ENCODE measurements at regions not wholly inside any gene's neighbourhood (a gene's known extent, or its start where the extent isn't known, plus 50 kb on each side); places are given as distances from the start of the nearest gene placed in this dataset.
"Not testable (repeated sequence)": the region's sequence is repeated elsewhere in the genome, so short reads cannot be mapped to it uniquely, and the experiment has no call there.

- no peak for DNase-seq
Observed at GRCh38 chr3:25957026-25957425, 167.1 kb downstream of the OXSM start.

- no peak for DNase-seq
Observed at GRCh38 chr3:25960776-25961175, 170.9 kb downstream of the OXSM start.

GRCh38 chr3:25962255-25962654 lies 172.4 kb downstream of the OXSM start:
- no peak for DNase-seq

- DNase-seq = no peak
Observed at GRCh38 chr3:25964141-25964540, 174.3 kb downstream of the OXSM start.

- DNase-seq = no peak
Observed at GRCh38 chr3:25967385-25967784, 177.5 kb downstream of the OXSM start.

GRCh38 chr3:25971736-25972135 lies 181.8 kb downstream of the OXSM start:
- DNase-seq = no peak

- no peak for DNase-seq
Observed at GRCh38 chr3:25973122-25973521, 183.2 kb downstream of the OXSM start.

- no peak for DNase-seq
Observed at GRCh38 chr3:25982756-25983155, 192.9 kb downstream of the OXSM start.

- no peak for DNase-seq
Observed at GRCh38 chr3:25985621-25986020, 195.7 kb downstream of the OXSM start.

- no peak for DNase-seq
Observed at GRCh38 chr3:25992606-25993005, 202.7 kb downstream of the OXSM start.

- DNase-seq = no peak
Observed at GRCh38 chr3:26004172-26004571, 214.3 kb downstream of the OXSM start.

- no peak for DNase-seq
Observed at GRCh38 chr3:26011276-26011675, 221.4 kb downstream of the OXSM start.

- DNase-seq = no peak
Observed at GRCh38 chr3:26012241-26012745, 222.4 kb downstream of the OXSM start.

GRCh38 chr3:26015752-26016151 lies 225.9 kb downstream of the OXSM start:
- DNase-seq = no peak

GRCh38 chr3:26018889-26019288 lies 229.0 kb downstream of the OXSM start:
- DNase-seq = no peak

GRCh38 chr3:26024206-26024605 lies 234.3 kb downstream of the OXSM start:
- not testable (repeated sequence) for DNase-seq

GRCh38 chr3:26029321-26029720 lies 239.4 kb downstream of the OXSM start:
- DNase-seq = no peak

- DNase-seq = not testable (repeated sequence)
Observed at GRCh38 chr3:26042126-26042525, 252.2 kb downstream of the OXSM start.

- DNase-seq = no peak
Observed at GRCh38 chr3:26049951-26050350, 260.1 kb downstream of the OXSM start.

GRCh38 chr3:26050776-26051175 lies 260.9 kb downstream of the OXSM start:
- DNase-seq = no peak

GRCh38 chr3:26058901-26059321 lies 269.0 kb downstream of the OXSM start:
- no peak for DNase-seq

GRCh38 chr3:26061947-26062346 lies 272.1 kb downstream of the OXSM start:
- no peak for DNase-seq

- DNase-seq = no peak
Observed at GRCh38 chr3:26064297-26064696, 274.4 kb downstream of the OXSM start.

GRCh38 chr3:26068890-26069289 lies 279.0 kb downstream of the OXSM start:
- no peak for DNase-seq

- no peak for DNase-seq
Observed at GRCh38 chr3:26070854-26071253, 281.0 kb downstream of the OXSM start.

GRCh38 chr3:26074080-26074479 lies 284.2 kb downstream of the OXSM start:
- no peak for DNase-seq
